ENCODE measurements at regions not wholly inside any gene's neighbourhood (a gene's known extent, or its start where the extent isn't known, plus 50 kb on each side); places are given as distances from the start of the nearest gene placed in this dataset.
A peak's percentile ranks its signal among the peaks of the same experiment; 100 is the strongest.
"Not testable (repeated sequence)": the region's sequence is repeated elsewhere in the genome, so short reads cannot be mapped to it uniquely, and the experiment has no call there.

DNA sequence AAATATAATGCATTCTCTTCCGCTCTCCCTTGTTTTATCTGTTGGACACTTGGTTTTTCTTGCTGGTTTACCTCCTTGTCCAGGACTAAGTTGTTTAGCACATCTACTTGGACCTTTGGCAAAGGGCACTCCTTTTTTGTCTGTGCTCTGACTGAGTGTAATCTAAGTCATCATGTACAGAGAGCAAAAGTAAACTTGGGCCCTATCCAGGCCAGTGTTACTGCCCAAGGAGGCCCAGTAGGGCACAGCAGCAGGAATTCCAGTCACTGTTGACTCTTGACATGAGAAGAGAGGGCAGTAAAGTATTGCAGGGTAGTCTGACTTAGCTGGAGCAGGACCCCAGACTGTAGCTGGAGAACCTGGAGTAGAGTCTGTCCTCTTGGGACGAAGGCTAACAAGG, 445.5 kb downstream of the ZIC3 start:
- Histone ChIP-seq H3K27me3 (replicated peaks) (no peaks in the 10 kb centered on the region), H3K36me3 (no peaks in the 10 kb centered on the region), H3K27ac (no peak overlapping the region), H3K4me1 (replicated peaks) (no peaks in the 10 kb centered on the region), H3K4me3 (no peak overlapping the region), H3K9me3 (replicated peaks) (no peaks in the 10 kb centered on the region)
- no peak for DNase-seq (ENCODE audit: low read depth in 1 of 2, low spot score in 2 of 2)

DNA sequence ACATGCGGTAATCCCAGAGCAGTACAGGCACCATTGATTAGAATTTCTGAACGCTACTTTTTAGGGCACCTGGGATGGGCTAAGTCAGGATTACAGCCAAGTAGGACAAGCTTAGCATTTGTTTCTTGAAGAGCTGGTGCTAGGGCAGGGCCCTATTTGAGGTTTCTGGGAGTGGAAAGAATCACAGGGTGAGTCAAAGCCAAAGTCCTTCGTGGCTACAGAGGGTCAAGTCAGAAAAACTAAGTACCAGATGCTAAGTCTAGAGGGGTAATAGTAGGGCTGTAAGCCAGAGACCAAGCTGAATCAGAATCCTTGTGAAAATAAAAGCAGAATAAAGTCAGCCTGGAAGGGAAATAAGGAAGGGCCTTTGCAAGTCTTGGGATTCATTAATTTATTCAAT, 448.6 kb downstream of the ZIC3 start:
- no peak overlapping the region for H3K4me3 ChIP-seq
- no peak overlapping the region for H3K27ac ChIP-seq
- H3K4me1 ChIP-seq (replicated peaks), result peaks cover 12% of the 10 kb centered on the region
- DNase-seq (ENCODE audit: low read depth in 1 of 2, low spot score in 2 of 2), result no peak
- no peaks in the 10 kb centered on the region for H3K9me3 ChIP-seq (replicated peaks)
- no peaks in the 10 kb centered on the region for H3K27me3 ChIP-seq (replicated peaks)
- no peaks in the 10 kb centered on the region for H3K36me3 ChIP-seq

DNA sequence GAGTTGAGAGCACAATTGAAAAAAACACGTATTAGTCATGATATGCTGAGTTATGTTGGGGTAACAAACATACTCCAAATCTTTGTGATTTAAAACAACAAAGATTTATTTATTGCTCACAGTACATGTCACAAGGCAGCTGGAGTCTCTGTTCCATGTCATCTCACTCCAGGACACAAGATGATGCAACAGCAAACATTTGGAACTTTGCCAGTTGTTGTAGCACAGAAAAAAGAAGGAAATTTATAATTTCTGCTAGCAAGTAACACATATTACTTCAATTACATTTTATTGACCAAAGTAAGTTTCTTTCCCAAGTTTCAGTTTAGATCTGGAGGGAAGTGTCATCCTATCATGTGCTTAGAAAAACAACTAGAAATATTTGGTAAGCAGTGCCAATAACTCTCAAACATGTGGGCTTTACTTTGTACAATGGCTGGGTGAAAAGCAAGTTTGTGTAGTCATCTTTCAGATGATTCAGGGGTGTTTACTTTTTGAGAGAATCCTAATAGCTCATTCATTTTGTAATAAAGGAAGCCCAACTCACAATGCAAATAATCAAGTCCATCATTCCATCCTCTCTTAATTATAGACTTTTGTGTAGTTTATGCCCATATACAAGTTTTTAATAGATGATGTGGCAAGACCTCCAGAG, 452.3 kb downstream of the ZIC3 start:
- peak in 1 of 2 experiments; percentile 29 for DNase-seq (ENCODE audit: low read depth in 1 of 2, low spot score in 2 of 2)

DNA sequence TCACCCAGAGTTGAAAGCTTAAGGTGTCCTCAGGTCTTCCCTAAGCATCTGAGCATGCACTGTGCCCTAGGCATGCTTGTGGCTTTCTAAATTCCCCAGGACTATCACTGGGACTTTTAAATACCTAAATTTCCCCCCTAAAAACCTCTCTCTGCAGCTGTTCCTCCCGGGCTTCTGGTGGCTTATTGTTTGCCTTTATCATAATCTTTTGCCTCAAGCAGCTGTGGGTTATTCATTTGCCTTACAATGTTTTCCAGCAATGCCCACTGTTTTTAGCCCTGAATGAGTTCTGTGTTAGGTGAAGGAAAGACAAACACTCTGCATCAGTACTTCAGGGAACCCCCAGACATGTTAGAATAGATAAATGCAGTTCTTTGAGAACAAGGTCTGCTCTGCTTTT, 455.0 kb downstream of the ZIC3 start:
- Histone ChIP-seq H3K9me3 (replicated peaks) (no peaks in the 10 kb centered on the region), H3K36me3 (no peaks in the 10 kb centered on the region), H3K4me3 (no peak overlapping the region), H3K27ac (no peak overlapping the region), H3K4me1 (replicated peaks) (peaks cover 12% of the 10 kb centered on the region), H3K27me3 (replicated peaks) (no peaks in the 10 kb centered on the region)
- DNase-seq (ENCODE audit: low read depth in 1 of 2, low spot score in 2 of 2), result no peak

More for the DNA sequence above, 452.3 kb downstream of the ZIC3 start:
- peaks cover 12% of the 10 kb centered on the region for H3K4me1 ChIP-seq (replicated peaks)
- no peaks in the 10 kb centered on the region for H3K36me3 ChIP-seq
- H3K27me3 ChIP-seq (replicated peaks), result no peaks in the 10 kb centered on the region
- H3K4me3 ChIP-seq, result no peak overlapping the region
- H3K27ac ChIP-seq, result no peak overlapping the region
- H3K9me3 ChIP-seq (replicated peaks), result no peaks in the 10 kb centered on the region

DNA sequence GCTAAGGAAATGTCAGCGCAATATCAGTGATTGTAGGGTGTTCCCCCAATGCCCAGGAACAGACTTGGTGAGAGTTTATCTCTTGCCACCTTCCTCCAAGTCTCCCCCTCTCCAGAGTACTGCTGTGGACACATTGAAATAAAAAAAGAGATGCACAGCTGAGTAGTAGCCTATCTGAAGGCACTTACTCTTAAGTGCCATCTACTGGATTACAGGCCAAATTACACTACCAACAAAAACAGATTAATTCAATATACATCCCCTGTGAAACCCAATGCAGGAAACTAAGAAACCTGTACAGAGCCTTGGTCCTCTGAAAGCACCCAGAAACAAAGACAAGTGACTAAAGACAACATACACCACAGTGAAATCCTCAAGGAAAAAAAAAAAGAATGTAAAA, 460.3 kb downstream of the ZIC3 start:
- no peaks in the 10 kb centered on the region for H3K4me1 ChIP-seq (replicated peaks)
- no peaks in the 10 kb centered on the region for H3K9me3 ChIP-seq (replicated peaks)
- H3K36me3 ChIP-seq, result no peaks in the 10 kb centered on the region
- H3K27me3 ChIP-seq (replicated peaks), result no peaks in the 10 kb centered on the region
- no peak for DNase-seq (ENCODE audit: low read depth in 1 of 2, low spot score in 2 of 2)
- no peak overlapping the region for H3K27ac ChIP-seq
- no peak overlapping the region for H3K4me3 ChIP-seq

DNA sequence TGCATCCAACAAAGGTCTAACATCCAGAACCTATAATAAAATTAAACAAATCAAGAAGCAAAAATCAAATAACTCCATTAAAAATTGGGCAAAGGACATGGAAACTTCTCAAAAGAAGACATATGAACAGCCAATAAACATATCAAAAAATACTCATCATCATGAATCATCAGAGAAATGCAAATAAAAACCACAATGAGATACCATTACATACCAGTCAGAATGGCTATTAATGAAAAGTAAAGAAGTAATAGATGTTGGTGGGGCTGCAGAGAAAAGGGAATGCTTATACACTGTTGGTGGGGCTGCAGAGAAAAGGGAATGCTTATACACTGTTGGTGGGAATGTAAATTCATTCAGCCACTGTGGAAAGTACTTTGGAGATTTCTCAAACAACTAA, 465.8 kb downstream of the ZIC3 start:
- Histone ChIP-seq H3K4me1 (replicated peaks) (peaks cover 18% of the 10 kb centered on the region), H3K27ac (peak overlapping the region; percentile 24; the same call in 1 of the 2 replicates), H3K36me3 (no peaks in the 10 kb centered on the region), H3K9me3 (replicated peaks) (no peaks in the 10 kb centered on the region), H3K27me3 (replicated peaks) (no peaks in the 10 kb centered on the region), H3K4me3 (no peak overlapping the region)
- peak in 1 of 2 experiments; percentile 42 for DNase-seq (ENCODE audit: low read depth in 1 of 2, low spot score in 2 of 2)

DNA sequence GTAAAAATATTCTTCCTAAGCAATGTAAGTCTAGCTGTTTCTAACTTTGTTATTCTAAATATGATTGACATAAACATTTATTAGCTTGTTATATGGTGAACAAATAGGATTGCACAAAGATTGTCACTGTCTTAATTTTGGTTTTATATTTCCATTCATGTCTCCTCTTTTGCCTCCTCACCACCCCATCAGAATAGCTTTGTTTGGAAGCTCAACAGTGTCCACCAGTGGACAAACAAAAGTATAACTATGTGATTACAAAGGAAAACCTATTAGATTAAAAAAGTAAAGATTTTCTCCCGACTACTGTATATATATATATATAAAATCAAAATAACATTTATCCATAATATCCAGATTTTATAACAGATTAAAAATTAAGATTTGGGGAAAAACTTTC, 468.2 kb downstream of the ZIC3 start:
- Histone ChIP-seq H3K36me3 (no peaks in the 10 kb centered on the region), H3K27ac (no peak overlapping the region), H3K9me3 (replicated peaks) (no peaks in the 10 kb centered on the region), H3K4me3 (no peak overlapping the region), H3K4me1 (replicated peaks) (peaks cover 18% of the 10 kb centered on the region), H3K27me3 (replicated peaks) (no peaks in the 10 kb centered on the region)
- DNase-seq (ENCODE audit: low read depth in 1 of 2, low spot score in 2 of 2), result no peak

DNA sequence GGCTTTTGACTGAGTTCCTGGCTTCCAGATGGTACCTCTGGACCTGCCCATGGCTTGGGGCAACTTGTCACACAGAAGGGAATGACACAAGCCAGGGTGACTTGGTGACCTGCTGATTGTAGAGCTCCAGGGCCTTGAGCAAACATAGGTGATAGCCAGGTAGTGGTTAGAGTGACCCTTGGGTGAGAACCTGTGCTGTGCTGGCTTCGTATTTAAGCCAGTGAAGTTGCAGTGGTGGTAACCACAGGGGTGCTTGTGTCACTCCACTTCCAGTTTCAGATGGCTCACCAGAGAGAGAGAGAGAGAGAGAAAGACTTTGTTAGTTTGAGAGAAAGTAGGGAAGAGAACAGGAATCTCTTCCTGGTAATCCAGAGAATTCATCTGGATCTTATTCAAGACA, 471.6 kb downstream of the ZIC3 start:
- H3K4me1 ChIP-seq (replicated peaks), result peaks cover 7% of the 10 kb centered on the region
- no peak for DNase-seq (ENCODE audit: low read depth in 1 of 2, low spot score in 2 of 2)
- H3K4me3 ChIP-seq, result no peak overlapping the region
- no peaks in the 10 kb centered on the region for H3K9me3 ChIP-seq (replicated peaks)
- H3K27me3 ChIP-seq (replicated peaks), result no peaks in the 10 kb centered on the region
- no peak overlapping the region for H3K27ac ChIP-seq
- H3K36me3 ChIP-seq, result no peaks in the 10 kb centered on the region

DNA sequence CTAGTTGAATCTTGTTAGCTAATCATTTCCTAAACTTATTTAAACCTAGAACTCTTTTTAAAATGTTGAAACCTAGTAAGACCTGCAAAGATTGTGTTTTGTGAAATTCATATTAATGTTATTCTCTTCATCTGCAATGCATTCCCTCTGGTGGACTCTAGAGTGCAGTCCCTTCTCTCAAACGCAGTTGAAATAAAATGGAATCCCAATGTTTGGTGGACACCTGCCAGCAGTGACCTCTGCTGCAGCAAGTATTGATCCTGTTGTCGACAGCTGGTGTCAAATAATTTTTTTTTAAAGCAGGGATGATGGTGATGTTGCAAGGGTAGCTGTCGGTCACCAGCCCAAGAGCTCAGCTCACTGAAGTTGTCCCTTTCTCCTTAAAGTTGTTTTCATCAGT, 492.0 kb downstream of the ZIC3 start:
- no peak for DNase-seq (ENCODE audit: low read depth in 1 of 2, low spot score in 2 of 2)
- H3K27ac ChIP-seq, result no peak overlapping the region
- no peaks in the 10 kb centered on the region for H3K27me3 ChIP-seq (replicated peaks)
- no peaks in the 10 kb centered on the region for H3K36me3 ChIP-seq
- peaks cover 40% of the 10 kb centered on the region for H3K4me1 ChIP-seq (replicated peaks)
- H3K4me3 ChIP-seq, result no peak overlapping the region
- H3K9me3 ChIP-seq (replicated peaks), result no peaks in the 10 kb centered on the region

DNA sequence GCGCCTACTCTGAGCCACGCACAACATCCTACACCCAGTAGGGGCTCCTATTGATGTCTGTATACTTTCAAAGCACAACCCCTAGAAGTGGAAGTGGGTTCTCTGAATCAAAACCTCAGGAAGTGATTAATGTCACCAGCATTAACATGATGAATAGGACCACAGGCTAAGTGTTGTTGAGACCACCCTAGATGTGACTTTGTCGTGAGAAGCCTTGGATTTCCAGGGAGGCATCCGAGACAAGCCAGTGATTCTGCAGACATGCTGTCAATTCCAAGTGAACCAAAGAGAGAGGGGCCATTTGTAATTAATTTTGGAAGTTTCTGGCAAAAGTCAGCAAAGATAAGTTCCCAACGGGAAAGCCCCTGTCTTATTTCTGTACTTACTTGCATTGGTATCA, 493.0 kb downstream of the ZIC3 start:
- H3K4me3 ChIP-seq, result no peak overlapping the region
- H3K36me3 ChIP-seq, result no peaks in the 10 kb centered on the region
- H3K4me1 ChIP-seq (replicated peaks), result peaks cover 40% of the 10 kb centered on the region
- H3K27ac ChIP-seq, result peak overlapping the region; percentile 88
- DNase-seq (ENCODE audit: low read depth in 1 of 2, low spot score in 2 of 2), result peak; percentile 66 to 71
- H3K9me3 ChIP-seq (replicated peaks), result no peaks in the 10 kb centered on the region
- no peaks in the 10 kb centered on the region for H3K27me3 ChIP-seq (replicated peaks)

DNA sequence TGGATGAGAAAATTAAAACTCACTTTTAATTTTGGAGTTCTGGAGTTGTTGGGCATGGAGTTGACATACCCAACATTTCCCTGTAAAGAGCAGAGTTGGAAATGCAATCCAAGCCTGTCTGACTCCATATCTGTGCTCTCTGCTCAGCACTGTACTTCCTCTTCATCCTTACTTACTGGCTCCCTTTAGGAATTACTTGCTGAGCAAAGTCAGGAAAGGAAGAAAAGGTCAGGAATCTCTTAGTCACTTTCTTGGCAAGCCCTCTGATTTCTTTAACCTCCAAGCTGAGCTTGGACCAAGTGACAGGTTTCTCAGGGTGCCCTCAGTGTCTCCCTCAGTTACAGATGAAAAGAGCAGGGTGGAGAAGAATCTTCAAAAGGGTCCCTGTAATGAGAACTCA, 501.5 kb downstream of the ZIC3 start:
- no peak for DNase-seq (ENCODE audit: low read depth in 1 of 2, low spot score in 2 of 2)
- no peaks in the 10 kb centered on the region for H3K27me3 ChIP-seq (replicated peaks)
- no peaks in the 10 kb centered on the region for H3K36me3 ChIP-seq
- no peak overlapping the region for H3K27ac ChIP-seq
- H3K9me3 ChIP-seq (replicated peaks), result no peaks in the 10 kb centered on the region
- H3K4me1 ChIP-seq (replicated peaks), result peaks cover 10% of the 10 kb centered on the region
- H3K4me3 ChIP-seq, result no peak overlapping the region

DNA sequence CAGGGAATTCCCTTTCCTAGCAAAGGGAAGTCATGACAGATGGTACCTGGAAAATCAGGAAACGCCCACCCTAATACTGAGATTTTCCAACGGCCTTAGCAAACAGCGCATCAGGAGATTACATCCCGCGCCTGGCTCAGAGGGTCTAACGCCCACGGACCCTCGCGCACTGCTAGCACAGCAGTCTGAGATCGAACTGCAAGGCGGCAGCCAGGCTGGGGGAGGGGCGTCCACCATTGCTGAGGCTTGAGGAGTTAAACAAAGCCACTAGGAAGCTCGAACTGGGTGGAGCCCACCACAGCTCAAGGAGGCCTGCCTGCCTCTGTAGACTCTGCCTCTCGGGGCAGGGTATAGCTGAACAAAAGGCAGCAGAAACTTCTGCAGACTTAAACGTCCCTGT, 507.7 kb downstream of the ZIC3 start:
- no peak overlapping the region for H3K27ac ChIP-seq
- no peaks in the 10 kb centered on the region for H3K27me3 ChIP-seq (replicated peaks)
- H3K4me3 ChIP-seq, result no peak overlapping the region
- H3K36me3 ChIP-seq, result no peaks in the 10 kb centered on the region
- no peaks in the 10 kb centered on the region for H3K4me1 ChIP-seq (replicated peaks)
- no peaks in the 10 kb centered on the region for H3K9me3 ChIP-seq (replicated peaks)
- no peak for DNase-seq (ENCODE audit: low read depth in 1 of 2, low spot score in 2 of 2)

DNA sequence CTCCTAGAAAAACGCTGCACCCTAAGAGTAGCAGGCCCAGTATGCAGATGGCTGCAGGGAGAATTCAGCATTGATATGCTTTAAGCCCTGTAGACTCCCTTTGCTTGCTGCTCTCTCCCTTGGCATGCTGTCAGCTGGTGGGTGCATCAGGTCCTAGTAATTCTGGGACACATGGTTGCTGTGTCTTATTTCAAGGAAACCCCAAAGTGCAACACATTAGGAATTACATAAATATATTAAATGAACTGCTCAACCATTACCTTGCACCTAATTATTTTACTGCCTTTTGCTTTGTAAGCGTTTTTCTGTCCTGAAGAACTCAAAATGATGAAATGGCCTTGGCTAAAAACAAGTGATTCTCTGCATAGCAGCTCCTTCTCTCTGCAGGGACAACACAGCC, 516.3 kb downstream of the ZIC3 start:
- Histone ChIP-seq H3K4me3 (no peak overlapping the region), H3K27ac (peak overlapping the region; percentile 99), H3K36me3 (no peaks in the 10 kb centered on the region), H3K4me1 (replicated peaks) (peaks cover 26% of the 10 kb centered on the region), H3K9me3 (replicated peaks) (no peaks in the 10 kb centered on the region), H3K27me3 (replicated peaks) (no peaks in the 10 kb centered on the region)
- DNase-seq (ENCODE audit: low read depth in 1 of 2, low spot score in 2 of 2), result no peak

DNA sequence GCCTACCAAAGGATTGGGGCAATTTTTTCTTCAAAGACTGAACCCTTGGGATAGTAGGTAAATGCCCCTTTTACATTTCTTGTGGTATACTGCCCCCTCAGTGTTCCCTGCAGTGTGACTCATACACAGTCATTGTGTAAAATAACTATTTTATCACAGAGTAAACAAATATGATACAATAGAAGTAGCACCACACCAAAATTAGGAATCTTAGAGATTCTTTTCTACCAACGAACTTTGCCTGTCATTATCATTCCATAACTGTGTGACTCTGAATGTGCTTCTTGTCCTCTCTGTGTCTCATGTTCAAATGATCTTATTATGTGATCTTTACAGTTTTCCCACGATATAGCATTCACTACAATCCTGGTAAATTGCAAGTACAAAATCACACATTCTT, 517.0 kb downstream of the ZIC3 start:
- Histone ChIP-seq H3K4me1 (replicated peaks) (peaks cover 26% of the 10 kb centered on the region), H3K4me3 (no peak overlapping the region)
- peak; percentile 49 to 80 for DNase-seq (ENCODE audit: low read depth in 1 of 2, low spot score in 2 of 2)

DNA sequence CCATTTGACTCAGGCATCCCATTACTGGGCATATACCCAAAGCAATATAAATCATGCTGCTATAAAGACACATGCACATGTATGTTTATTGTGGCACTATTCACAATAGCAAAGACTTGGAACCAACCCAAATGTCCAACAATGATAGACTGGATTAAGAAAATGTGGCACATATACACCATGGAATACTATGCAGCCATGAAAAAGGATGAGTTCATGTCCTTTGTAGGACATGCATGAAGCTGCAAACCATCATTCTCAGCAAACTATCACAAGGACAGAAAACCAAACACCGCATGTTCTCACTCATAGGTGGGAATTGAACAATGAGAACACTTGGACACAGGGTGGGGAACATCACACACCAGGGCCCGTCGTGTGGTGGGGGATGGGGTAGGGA, 545.0 kb downstream of the ZIC3 start:
- H3K4me1 ChIP-seq (replicated peaks); H3K27me3 ChIP-seq (replicated peaks); H3K27ac ChIP-seq; H3K36me3 ChIP-seq; H3K9me3 ChIP-seq (replicated peaks); H3K4me3 ChIP-seq; DNase-seq (ENCODE audit: low read depth in 1 of 2, low spot score in 2 of 2): not testable (repeated sequence)

More for the DNA sequence above, 517.0 kb downstream of the ZIC3 start:
- Histone ChIP-seq H3K27me3 (replicated peaks) (no peaks in the 10 kb centered on the region), H3K9me3 (replicated peaks) (no peaks in the 10 kb centered on the region), H3K27ac (peak overlapping the region; percentile 99), H3K36me3 (no peaks in the 10 kb centered on the region)

Measured in SJSA1 (cell line).